OCI-LY1 (cell line): ENCODE measurements at regions not wholly inside any gene's neighbourhood (a gene's known extent, or its start where the extent isn't known, plus 50 kb on each side); places are given as distances from the start of the nearest gene placed in this dataset.

ENCODE experiments used
- CTCF ChIP-seq: fragments of 200-600 bp; sonication (generic), shearing (Covaris generic); IDR thresholded peaks from 2 replicates; pipeline ENCODE4 v1.5.1; 2017; ENCODE audit warnings: mild to moderate bottlenecking, antibody characterized with exemption, low read length, moderate library complexity, mixed read lengths
- EZH2 ChIP-seq: fragments of 200-600 bp; sonication (generic), shearing (Covaris generic); IDR thresholded peaks from 2 replicates; pipeline ENCODE4 v1.8.0; 2017; ENCODE audit warnings: borderline replicate concordance, mixed run types, mild to moderate bottlenecking, antibody characterized with exemption, low read length, moderate library complexity, mixed read lengths

GRCh38 chr1:219387211-219387610, 213.5 kb downstream of the LYPLAL1 start:
- TF ChIP-seq CTCF (no peak), EZH2 (no peak)
